HepG2 (cell line): ENCODE measurements at regions not wholly inside any gene's neighbourhood (a gene's known extent, or its start where the extent isn't known, plus 50 kb on each side); places are given as distances from the start of the nearest gene placed in this dataset.

Experiments used
- ATAC-seq: fragments of 200-7000 bp; cut with Tn5 transposase; 3 replicates; pipeline ENCODE4 v1.9.1; 2020; ENCODE audit warnings: mild to moderate bottlenecking, moderate library complexity
- BruUV-seq: library from RNA; stranded (reverse); fragments of 400-500 nt; replicated peaks from 2 replicates; lab custom pipeline; 2021; lab: Mats Ljungman, UMichigan
- CTCF ChIA-PET: fragments of 300-600 bp; formaldehyde crosslinking; extraction: SDS; loops from one replicate; lab custom pipeline; 2021; ENCODE audit warnings: low total read pairs, inconsistent platforms, low intra/inter-chr PET ratio; lab: Yijun Ruan, JAX
- POLR2A ChIA-PET: fragments of 350-600 bp; sonication (Branson Sonifier 250); formaldehyde crosslinking; loops from one replicate; lab custom pipeline; 2020; ENCODE audit warnings: antibody characterized with exemption, inconsistent platforms; lab: Yijun Ruan, JAX
- DNase-seq: peaks from one replicate; pipeline ENCODE4 v3.0.0-alpha.2; 2015; ENCODE audit warnings: low spot score
- FAIRE-seq: peaks from 3 replicates; lab custom pipeline; 2011; peaks lifted over from hg19 to GRCh38; lab: Jason Lieb, UNC
- H2AFZ ChIP-seq: one replicate; pipeline ENCODE4 v1.6.1; 2011; ENCODE audit warnings: low read length, inconsistent platforms
- H3K27ac ChIP-seq: fragments of 300-600 bp; 3 replicates; pipeline ENCODE4 v1.8.0; 2011; ENCODE audit warnings: mixed run types, mild to moderate bottlenecking, mixed read lengths, low read length, inconsistent platforms; ENCODE audit not compliant: insufficient read depth; ENCODE audit errors: extremely low read length
- H3K27me3 ChIP-seq, 2 experiments: fragments of 200-600 bp in 1 of 2; 2 replicates in 1 of 2; 3 replicates in 1 of 2; pipeline versions ENCODE4 v1.6.0 to v1.8.0; 2011; ENCODE audit warnings: low read length in 2 of 2, mild to moderate bottlenecking in 2 of 2, moderate library complexity in 2 of 2, inconsistent platforms in 1 of 2; ENCODE audit not compliant: insufficient read depth in 2 of 2, control insufficient read depth in 1 of 2
- H3K36me3 ChIP-seq, 2 experiments: fragments of 200-600 bp in 1 of 2; replicated peaks in 1 of 2; 2 replicates in 1 of 2; 3 replicates in 1 of 2; pipeline versions ENCODE4 v1.5.1 to v1.8.0; 2011; ENCODE audit warnings: low read length in 2 of 2, inconsistent platforms in 1 of 2; ENCODE audit not compliant: insufficient read depth in 2 of 2, control insufficient read depth in 1 of 2
- H3K4me1 ChIP-seq: 2 replicates; pipeline ENCODE4 v1.5.1; 2012; ENCODE audit warnings: low read length, inconsistent platforms; ENCODE audit not compliant: insufficient read depth
- H3K4me2 ChIP-seq: 2 replicates; pipeline ENCODE4 v1.6.0; 2011; ENCODE audit warnings: low read depth, low read length, inconsistent platforms
- H3K4me3 ChIP-seq, 3 experiments: fragments of 200-600 bp in 1 of 3; sonication (generic), shearing (Covaris generic) in 1 of 3; replicated peaks in 1 of 3; 2 replicates each; pipeline ENCODE4 v1.5.1; 2011 to 2016; ENCODE audit warnings: low read length in 3 of 3, inconsistent platforms in 2 of 3, low read depth in 2 of 3, mild to moderate bottlenecking in 2 of 3, control low read depth in 1 of 3, mixed read lengths in 1 of 3; ENCODE audit not compliant: insufficient read depth in 1 of 3
- H3K79me2 ChIP-seq: one replicate; pipeline ENCODE4 v1.6.1; 2011; ENCODE audit warnings: low read length, inconsistent platforms; ENCODE audit not compliant: insufficient read depth
- H3K9ac ChIP-seq: 2 replicates; pipeline ENCODE4 v1.6.0; 2011; ENCODE audit warnings: mild to moderate bottlenecking, low read depth, low read length, inconsistent platforms; ENCODE audit not compliant: insufficient read depth
- H3K9me3 ChIP-seq: 2 replicates; pipeline ENCODE4 v1.5.1; 2012; ENCODE audit warnings: mild to moderate bottlenecking, low read length
- H4K20me1 ChIP-seq: 2 replicates; pipeline ENCODE4 v1.6.0; 2011; ENCODE audit warnings: inconsistent platforms, mild to moderate bottlenecking, low read length, moderate library complexity; ENCODE audit not compliant: insufficient read depth
- HOXA9 ChIP-seq: sonication (generic); formaldehyde crosslinking; IDR thresholded peaks from 2 replicates; pipeline ENCODE4 v1.8.1; 2022; ENCODE audit warnings: missing genetic modification reagents, mild to moderate bottlenecking, moderate library complexity, borderline replicate concordance
- MTA1 ChIP-seq: sonication (generic); formaldehyde crosslinking; IDR thresholded peaks from 2 replicates; pipeline ENCODE4 v1.4.0; 2020; ENCODE audit warnings: missing genetic modification reagents, mild to moderate bottlenecking, borderline replicate concordance
- MTA3 ChIP-seq: sonication (generic); formaldehyde crosslinking; IDR thresholded peaks from 2 replicates; pipeline ENCODE4 v1.4.0; 2020; ENCODE audit warnings: missing genetic modification reagents
- NCOA5 ChIP-seq: sonication (generic); formaldehyde crosslinking; IDR thresholded peaks from 2 replicates; pipeline ENCODE4 v1.4.0; 2020; ENCODE audit warnings: missing genetic modification reagents
- NFYB ChIP-seq: sonication (generic); formaldehyde crosslinking; IDR thresholded peaks from 2 replicates; pipeline ENCODE4 v1.4.0; 2020; ENCODE audit warnings: missing genetic modification reagents
- TP53 ChIP-seq: sonication (generic); formaldehyde crosslinking; conservative IDR thresholded peaks from 2 replicates; pipeline ENCODE4 v1.4.0; 2020; ENCODE audit warnings: missing genetic modification reagents
- ZBTB3 ChIP-seq: sonication (generic); formaldehyde crosslinking; IDR thresholded peaks from 2 replicates; pipeline ENCODE4 v1.4.0; 2020; ENCODE audit warnings: low read depth, mild to moderate bottlenecking, moderate library complexity, missing genetic modification reagents, borderline replicate concordance
- ZSCAN12 ChIP-seq: sonication (generic); formaldehyde crosslinking; IDR thresholded peaks from 2 replicates; pipeline ENCODE4 v1.9.0; 2021; ENCODE audit warnings: mild to moderate bottlenecking, missing genetic modification reagents
- WGBS: methylation state at CpG from one replicate; pipeline ENCODE4 v1.1.6; 2017; ENCODE audit warnings: low lambda C conversion rate; 5-methylcytosine and 5-hydroxymethylcytosine counted together
- in situ Hi-C: cut with HindIII; loops from 2 replicates; pipeline ENCODE4 v1.10.0; 2017; ENCODE audit warnings: low pct_unique_long_range_greater_than_20kb; ENCODE audit not compliant: extremely low pct_ligation_motif_present
- intact Hi-C: fragments of 100-400 bp; cut with micrococcal nuclease; formaldehyde crosslinking; loops from one replicate; pipeline ENCODE4 v1.10.0; 2022; ENCODE audit not compliant: unreplicated experiment
- TF ChIP-seq, protein P1 (sequence below): sonication (generic); formaldehyde crosslinking; IDR thresholded peaks from 2 replicates; pipeline ENCODE4 v1.5.1; 2020; ENCODE audit warnings: missing genetic modification reagents, mild to moderate bottlenecking, borderline replicate concordance

DNA sequence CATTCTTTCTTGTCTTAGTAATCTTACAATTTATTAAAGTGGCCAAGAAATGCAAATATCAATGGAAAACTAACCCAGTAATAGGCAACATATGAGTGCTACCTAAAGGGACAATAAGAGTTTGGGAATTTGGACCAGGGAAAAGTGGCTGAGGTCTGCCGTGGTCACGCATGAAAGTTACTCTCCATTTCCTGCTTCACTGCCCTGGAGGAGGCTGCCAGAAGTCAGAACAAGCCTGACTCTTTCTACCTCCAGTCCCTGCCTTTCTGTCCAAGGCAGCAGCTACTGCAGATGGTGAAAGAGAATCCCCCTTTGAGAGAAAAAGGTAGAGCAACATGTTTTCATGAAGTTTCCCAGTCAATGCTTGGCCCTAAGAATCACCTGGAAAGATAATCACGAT is 201.1 kb upstream of the ARGLU1 start:
- Histone ChIP-seq H3K4me3 (no peak overlapping the region), H3K9ac (no peak overlapping the region), H3K79me2 (no peaks in the 10 kb centered on the region), H3K27ac (no peak overlapping the region), H3K4me1 (no peaks in the 10 kb centered on the region), H3K9me3 (peaks cover 41% of the 10 kb centered on the region), H3K36me3 (no peaks in the 10 kb centered on the region), H3K4me2 (no peak overlapping the region), H2AFZ (no peak overlapping the region), H4K20me1 (no peaks in the 10 kb centered on the region), H3K27me3 (no peaks in the 10 kb centered on the region)
- ATAC-seq: no peak
- WGBS: 34% methylated on average over 3 of the region's 3 CpGs
- TF ChIP-seq NFYB (CRISPR knock-in tag) (no peak), MTA3 (CRISPR knock-in tag) (no peak), TP53 (no peak), MTA1 (CRISPR knock-in tag) (no peak), HOXA9 (CRISPR knock-in tag) (no peak), ZBTB3 (CRISPR knock-in tag) (no peak)
- TF ChIP-seq, protein P1, sequence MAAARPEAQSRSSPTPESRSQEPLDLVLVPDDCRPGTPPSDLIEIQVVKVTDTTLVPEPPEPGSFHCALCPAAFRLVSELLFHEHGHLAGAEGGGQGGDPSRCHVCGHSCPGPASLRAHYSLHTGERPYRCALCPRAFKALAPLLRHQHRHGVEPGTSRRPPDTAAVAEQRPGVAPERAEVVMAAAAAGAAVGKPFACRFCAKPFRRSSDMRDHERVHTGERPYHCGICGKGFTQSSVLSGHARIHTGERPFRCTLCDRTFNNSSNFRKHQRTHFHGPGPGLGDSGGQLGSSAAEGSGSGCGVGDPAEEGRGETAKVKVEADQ (CRISPR knock-in tag): no peak
- no peak for DNase-seq
- CTCF ChIA-PET: no interaction called here
- intact Hi-C loops (no loop called here), in situ Hi-C loops (no loop called here)
- POLR2A ChIA-PET: no interaction called here
- no TSS peak for BruUV-seq
- FAIRE-seq: no peak

DNA sequence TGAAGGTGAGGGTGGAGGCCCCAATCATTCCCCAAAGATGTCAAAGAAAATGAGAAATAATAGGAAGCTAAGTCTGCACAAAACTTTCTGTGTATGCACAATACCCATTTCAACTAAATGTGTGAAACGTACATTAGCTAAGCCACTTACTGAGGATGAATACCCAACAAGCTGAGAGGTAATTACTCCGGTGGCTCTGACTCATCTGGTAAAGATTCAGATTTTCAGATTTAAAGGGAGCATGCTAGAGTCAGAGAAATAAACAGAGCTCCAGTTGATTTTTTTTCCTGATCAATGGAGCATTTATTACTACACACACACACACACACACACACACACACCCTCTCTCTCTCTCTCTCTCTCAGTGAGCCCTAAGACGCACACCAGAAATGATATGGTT is 194.8 kb upstream of the ARGLU1 start:
- Histone ChIP-seq H2AFZ (no peak overlapping the region), H3K4me3 (no peak overlapping the region), H3K27me3 (no peaks in the 10 kb centered on the region), H3K4me1 (no peaks in the 10 kb centered on the region), H3K36me3 (no peaks in the 10 kb centered on the region), H3K79me2 (no peaks in the 10 kb centered on the region), H3K27ac (no peak overlapping the region), H3K9me3 (peaks cover 26% of the 10 kb centered on the region), H3K9ac (no peak overlapping the region), H4K20me1 (no peaks in the 10 kb centered on the region), H3K4me2 (no peak overlapping the region)
- ATAC-seq (no peak), FAIRE-seq (no peak), DNase-seq (no peak)
- TF ChIP-seq NCOA5 (CRISPR knock-in tag) (no peak), TP53 (no peak), ZSCAN12 (CRISPR knock-in tag) (no peak)
- ChIA-PET POLR2A (no interaction called here), CTCF (no interaction called here)
- no TSS peak for BruUV-seq
- 13% methylated on average over 3 of the region's 3 CpGs for WGBS
- intact Hi-C loops: no loop called here
- in situ Hi-C loops: no loop called here
